Stomach (tissue), 4 donors: ENCODE measurements at regions not wholly inside any gene's neighbourhood (a gene's known extent, or its start where the extent isn't known, plus 50 kb on each side); places are given as distances from the start of the nearest gene placed in this dataset.

ENCODE experiments used
- CTCF ChIP-seq, 7 experiments: fragments of 450-650 bp in 4 of 7; fragments of 200-600 bp in 3 of 7; sonication (generic) in 3 of 7; IDR thresholded peaks; one replicate each; pipeline ENCODE4 v1.5.1; 2016 to 2019; ENCODE audit warnings: antibody characterized with exemption in 7 of 7, control low read depth in 2 of 7, mild to moderate bottlenecking in 1 of 7
- EP300 ChIP-seq: sonication (generic); formaldehyde crosslinking; IDR thresholded peaks from one replicate; pipeline ENCODE4 v1.6.1; 2017; ENCODE audit warnings: antibody characterized with exemption
- POLR2A ChIP-seq, 4 donors: fragments of 450-650 bp; IDR thresholded peaks; one replicate each; pipeline ENCODE4 v1.6.1; 2016; ENCODE audit warnings: antibody characterized with exemption in 4 of 4, control low read depth in 2 of 4, mild to moderate bottlenecking in 1 of 4, moderate library complexity in 1 of 4
- POLR2AphosphoS5 ChIP-seq, 3 donors: sonication (generic); formaldehyde crosslinking; IDR thresholded peaks; one replicate each; pipeline ENCODE4 v1.6.1; 2016; ENCODE audit warnings: antibody characterized with exemption in 3 of 3

- TF ChIP-seq CTCF (IDR thresholded peaks at IDR 0.05), result no peak
- TF ChIP-seq POLR2A (IDR thresholded peaks at IDR 0.05), result no peak
- TF ChIP-seq POLR2AphosphoS5 (IDR thresholded peaks at IDR 0.05), result peak in 1 of 3 donors; percentile 8
- no peak for TF ChIP-seq EP300
Observed at GRCh38 chr10:125605167-125605566, 77.8 kb downstream of the TEX36 start.
